Retina (tissue), 1 donor: ENCODE measurements at regions not wholly inside any gene's neighbourhood (a gene's known extent, or its start where the extent isn't known, plus 50 kb on each side); places are given as distances from the start of the nearest gene placed in this dataset.

Experiments used
- DNase-seq: peaks from one replicate; pipeline ENCODE4 v3.0.0-alpha.2; 2016

GRCh38 chr10:10824591-10825148 is 193.0 kb upstream of the CELF2 start:
- peak; percentile 21 for DNase-seq

DNA sequence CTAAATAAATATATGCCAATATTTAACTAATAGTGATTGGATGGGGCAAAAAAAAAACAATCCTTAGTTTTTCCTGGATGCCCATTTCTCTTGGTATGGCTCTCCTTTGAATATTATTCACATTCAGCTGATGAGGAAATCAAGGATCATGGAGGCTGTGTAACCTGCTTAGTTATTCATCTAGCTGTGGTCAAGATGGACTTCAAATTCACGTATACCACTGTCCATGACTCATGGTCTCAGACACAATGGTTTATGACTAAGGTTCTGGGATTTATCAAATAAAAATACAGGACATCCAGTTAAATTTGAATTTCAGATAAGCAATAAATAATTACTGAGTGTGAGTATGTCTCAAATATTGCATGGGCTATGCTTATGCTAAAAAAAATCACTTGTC is 191.5 kb upstream of the CELF2 start:
- DNase-seq, result no peak

DNA sequence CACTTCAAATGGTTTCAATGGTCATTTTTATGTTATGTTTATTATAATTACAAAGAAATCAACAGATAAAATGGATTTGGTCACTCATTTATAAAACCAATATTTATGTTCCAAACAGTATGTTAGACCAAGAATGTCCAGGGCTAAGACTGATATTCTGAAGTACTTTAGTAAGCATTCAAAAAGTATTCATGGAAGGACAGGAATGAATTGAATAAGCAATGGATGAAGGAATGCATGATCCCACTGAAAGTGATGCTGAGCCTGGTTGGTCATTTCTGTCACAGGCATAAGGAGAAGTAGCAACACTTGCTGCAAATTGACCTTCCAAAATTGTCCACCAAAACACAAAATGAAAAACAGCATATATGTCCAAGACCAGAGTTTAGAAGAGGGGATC is 189.0 kb upstream of the CELF2 start:
- DNase-seq, result no peak

GRCh38 chr10:10829576-10829975 is 188.1 kb upstream of the CELF2 start:
- no peak for DNase-seq

GRCh38 chr10:10830293-10830986 is 187.2 kb upstream of the CELF2 start:
- DNase-seq, result no peak

DNA sequence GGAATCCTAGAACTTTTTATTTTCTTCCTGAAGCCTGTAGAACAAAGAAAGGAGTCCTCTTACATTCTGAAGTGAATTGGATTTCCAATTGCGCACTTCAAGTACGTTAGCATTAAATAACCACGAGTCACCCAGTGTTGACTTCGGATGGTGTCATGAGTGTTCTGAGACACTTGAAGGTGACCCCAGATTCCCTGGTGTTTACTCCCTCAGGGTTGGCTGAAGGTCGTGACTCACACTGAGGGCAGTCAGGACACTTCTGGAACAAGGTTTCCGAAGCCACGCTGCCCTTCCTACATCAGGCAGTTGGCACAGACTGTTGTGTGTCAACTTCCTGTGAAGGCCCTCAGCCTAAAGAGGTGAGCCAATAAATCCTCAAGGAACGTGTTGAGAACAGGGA is 186.6 kb upstream of the CELF2 start:
- DNase-seq, result no peak

GRCh38 chr10:10833955-10834354 is 183.7 kb upstream of the CELF2 start:
- no peak for DNase-seq

GRCh38 chr10:10844251-10844650 is 173.4 kb upstream of the CELF2 start:
- no peak for DNase-seq

DNA sequence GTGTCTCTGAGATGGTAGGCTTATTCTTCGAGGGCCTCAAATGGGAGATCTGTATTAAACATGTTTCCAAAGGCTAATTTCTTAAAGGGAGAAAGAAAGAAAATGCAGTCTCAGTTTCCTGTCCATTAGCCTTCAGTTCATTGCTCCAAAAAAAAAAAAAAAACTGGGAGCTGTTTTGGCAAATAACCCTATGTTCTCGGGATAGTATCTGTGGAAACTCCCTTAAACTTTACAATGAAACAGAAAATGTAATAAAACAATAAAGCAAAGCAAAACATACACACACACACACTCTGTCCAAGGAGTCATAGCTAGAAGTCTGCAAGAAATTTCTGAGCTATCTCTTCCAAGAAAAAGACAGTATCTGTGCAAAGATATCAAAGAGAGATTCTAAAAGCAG is 172.5 kb upstream of the CELF2 start:
- no peak for DNase-seq

DNA sequence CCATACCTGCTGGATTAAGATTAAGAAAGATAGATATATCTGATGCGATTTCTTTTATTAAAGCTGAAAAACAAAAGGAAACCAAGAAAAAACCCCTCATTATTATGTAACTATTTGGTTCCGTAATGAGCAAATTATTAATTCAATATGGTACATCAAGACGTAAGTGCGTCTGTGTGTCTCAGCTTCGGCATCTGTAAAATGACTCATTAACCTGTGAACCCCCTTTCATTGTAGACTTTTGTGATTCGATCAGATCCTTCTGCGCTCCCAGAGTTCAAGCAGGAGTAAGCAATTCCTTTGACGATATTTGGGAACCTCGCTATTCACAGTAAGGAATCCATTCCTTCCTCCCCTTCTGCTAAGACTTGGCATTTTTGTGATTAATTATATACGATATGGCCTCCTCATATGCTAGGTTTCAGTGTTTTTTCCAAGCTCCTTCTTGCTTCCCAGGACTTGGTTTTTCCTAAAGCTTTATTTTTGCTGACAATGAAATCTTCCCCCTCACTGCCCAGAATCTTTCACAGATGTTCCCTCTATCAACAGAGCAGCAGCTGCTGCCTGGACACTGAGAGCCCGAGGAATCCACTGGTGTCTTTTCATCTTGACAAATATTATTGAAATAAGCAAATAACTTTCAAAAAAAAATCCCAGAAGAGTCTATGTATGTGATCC is 171.7 kb upstream of the CELF2 start:
- DNase-seq, result peak; percentile 50

- peak; percentile 47 for DNase-seq
Observed at GRCh38 chr10:10846504-10846900, 171.2 kb upstream of the CELF2 start.

DNA sequence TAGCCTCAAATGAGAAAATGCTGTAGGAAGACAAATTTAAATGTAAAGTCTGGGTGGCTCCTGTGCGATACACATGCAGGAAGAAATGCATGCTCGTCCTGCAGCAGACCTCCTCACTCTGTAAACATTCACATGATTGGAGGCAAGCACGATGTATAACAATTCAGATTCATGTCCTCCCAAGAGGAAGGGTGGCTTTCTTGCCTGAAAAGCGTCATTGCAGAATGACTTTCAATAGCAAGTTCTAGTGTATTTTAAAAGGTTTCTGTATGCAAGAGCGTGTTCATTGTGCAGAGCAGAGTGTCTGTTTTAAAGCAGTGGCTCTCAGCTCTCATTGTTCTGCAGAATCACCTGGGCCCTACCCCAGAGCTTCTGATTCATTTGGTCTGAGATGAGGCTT is 170.3 kb upstream of the CELF2 start:
- peak; percentile 33 for DNase-seq

DNA sequence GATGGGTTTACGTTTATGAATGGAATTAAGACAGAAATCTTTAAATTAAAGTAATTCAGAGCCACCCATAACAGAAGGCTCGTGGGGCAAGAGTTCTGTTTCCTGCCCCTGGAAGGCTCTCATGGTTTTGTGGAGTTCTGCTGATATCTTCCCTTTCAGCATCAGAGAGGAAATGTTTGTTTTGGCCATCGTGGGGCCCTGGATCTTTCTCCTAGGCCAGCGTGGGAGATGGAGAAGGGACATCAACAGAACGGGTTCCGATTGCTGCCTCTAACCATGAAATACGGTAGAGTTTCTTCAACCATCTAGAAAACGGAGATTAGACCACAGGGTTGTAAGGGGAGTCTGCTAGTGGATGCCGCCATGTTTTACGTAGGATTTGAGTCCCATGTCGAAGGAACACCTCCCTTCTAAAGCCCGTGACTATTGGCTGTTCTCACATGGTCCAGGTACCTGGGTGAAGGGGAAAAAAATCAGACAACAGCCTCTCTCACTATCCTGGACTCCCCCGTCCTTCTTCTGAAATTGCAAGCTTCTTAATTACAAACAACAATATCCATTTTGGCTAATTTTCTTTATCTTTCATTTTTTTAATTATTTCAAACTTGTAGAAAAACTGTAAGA is 169.1 kb upstream of the CELF2 start:
- DNase-seq, result no peak

DNA sequence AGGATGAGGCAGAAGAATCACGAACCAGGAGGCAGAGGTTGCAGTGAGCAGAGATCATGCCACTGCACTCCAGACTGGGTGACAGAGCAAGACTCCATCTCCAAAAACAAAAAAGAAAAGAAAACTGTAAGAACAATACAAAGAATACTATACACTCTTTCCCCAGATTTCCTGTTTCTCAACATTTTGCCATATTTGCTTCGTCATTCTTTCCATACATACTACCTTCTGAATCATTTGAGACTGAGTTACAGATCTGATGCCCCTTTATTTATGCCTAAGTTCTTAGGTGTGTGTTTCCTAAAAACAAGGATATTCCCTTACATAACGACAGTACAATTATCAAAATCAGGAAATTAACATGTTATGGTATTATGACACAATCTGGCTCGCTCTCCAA is 168.4 kb upstream of the CELF2 start:
- DNase-seq, result no peak

DNA sequence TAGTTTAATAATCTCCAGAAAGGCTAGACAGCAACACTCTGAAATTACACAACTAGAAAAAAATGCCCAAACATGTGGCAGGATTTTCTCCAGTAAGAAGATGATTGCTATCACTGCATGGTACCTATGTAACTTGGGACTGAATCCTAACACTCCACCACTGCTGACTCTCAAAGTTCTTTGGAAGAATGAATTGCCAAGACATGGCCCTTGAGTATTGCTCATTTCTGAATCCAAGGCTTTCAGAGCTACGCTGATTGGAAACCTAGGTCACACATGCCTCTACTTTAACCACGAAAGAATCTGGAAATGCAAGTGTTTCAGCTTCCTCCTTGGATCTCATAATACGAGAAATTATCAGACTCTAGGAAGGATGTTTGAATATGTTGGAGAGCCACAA is 167.5 kb upstream of the CELF2 start:
- DNase-seq, result no peak

- no peak for DNase-seq
Observed at GRCh38 chr10:10852464-10852863, 165.2 kb upstream of the CELF2 start.

DNA sequence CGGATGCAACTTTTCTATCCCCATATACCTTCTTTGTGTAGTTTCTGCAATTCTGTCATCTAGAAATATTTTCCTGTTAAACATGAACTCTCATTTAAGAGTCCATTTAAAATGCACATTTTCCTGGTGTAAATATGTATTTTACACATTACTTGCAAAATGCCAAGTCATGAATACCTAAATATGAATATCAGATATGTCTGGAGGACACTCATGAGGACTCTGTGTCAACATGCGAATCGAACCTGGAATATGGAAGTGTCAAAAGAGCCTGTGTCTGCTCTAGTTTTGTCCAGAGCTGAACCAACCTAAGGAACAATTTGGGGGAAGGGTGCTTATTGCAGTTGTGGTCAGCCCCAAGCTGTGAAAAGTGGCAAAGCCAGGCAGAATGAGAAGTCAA is 163.7 kb upstream of the CELF2 start:
- no peak for DNase-seq

- DNase-seq, result no peak
Observed at GRCh38 chr10:10854725-10855124, 162.9 kb upstream of the CELF2 start.

- peak; percentile 42 for DNase-seq
Observed at GRCh38 chr10:10855151-10855581, 162.5 kb upstream of the CELF2 start.

GRCh38 chr10:10860455-10860976 is 157.2 kb upstream of the CELF2 start:
- no peak for DNase-seq

- DNase-seq, result no peak
Observed at GRCh38 chr10:10865303-10865702, 152.4 kb upstream of the CELF2 start.

GRCh38 chr10:10865913-10866312 is 151.8 kb upstream of the CELF2 start:
- DNase-seq, result no peak

GRCh38 chr10:10869592-10869991 is 148.1 kb upstream of the CELF2 start:
- DNase-seq, result no peak
